Activated B cell treated with CpG ODN at 0.5 μM for 24 hours (primary cell): ENCODE measurements at regions not wholly inside any gene's neighbourhood (a gene's known extent, or its start where the extent isn't known, plus 50 kb on each side); places are given as distances from the start of the nearest gene placed in this dataset.

ENCODE experiments used
- ATAC-seq: fragments of 200-7000 bp; cut with Tn5 transposase; one replicate; pipeline ENCODE4 v1.10.0; 2021; ENCODE audit warnings: low read depth, mild to moderate bottlenecking, moderate library complexity
- CTCF ChIA-PET: fragments of 350-600 bp; sonication (Branson Sonifier 250); formaldehyde crosslinking; loops from one replicate; lab custom pipeline; 2021; ENCODE audit warnings: antibody characterized with exemption; lab: Charles Lee
- POLR2A ChIA-PET: fragments of 350-600 bp; sonication (Branson Sonifier 250); formaldehyde crosslinking; loops from one replicate; lab custom pipeline; 2021; ENCODE audit warnings: antibody characterized with exemption; lab: Charles Lee
- DNase-seq: peaks from one replicate; pipeline ENCODE4 v3.0.0; 2022
- H3K27ac Mint-ChIP-seq: one replicate; pipeline ENCODE4 v1.8.0; 2020; ENCODE audit warnings: mixed read lengths
- H3K27me3 Mint-ChIP-seq: one replicate; pipeline ENCODE4 v1.8.0; 2021; ENCODE audit warnings: mixed read lengths
- H3K36me3 Mint-ChIP-seq: one replicate; pipeline ENCODE4 v1.8.0; 2021; ENCODE audit warnings: low read depth, mixed read lengths
- H3K4me1 Mint-ChIP-seq: one replicate; pipeline ENCODE4 v1.8.0; 2021; ENCODE audit warnings: mixed read lengths
- H3K4me3 Mint-ChIP-seq: one replicate; pipeline ENCODE4 v1.8.0; 2020; ENCODE audit warnings: mild to moderate bottlenecking, mixed read lengths
- H3K9me3 Mint-ChIP-seq: one replicate; pipeline ENCODE4 v1.8.0; 2020; ENCODE audit warnings: mixed read lengths
- intact Hi-C: fragments of 100-400 bp; cut with micrococcal nuclease; formaldehyde crosslinking; loops from one replicate; pipeline ENCODE4 v1.15.1; 2024
- TF ChIP-seq, protein P1 (sequence below): fragments of 200-600 bp; IDR thresholded peaks from one replicate; pipeline ENCODE4 v1.8.0; 2022; ENCODE audit warnings: antibody characterized with exemption, mild to moderate bottlenecking

- CTCF ChIA-PET: no interaction called here
Observed at GRCh38 chr2:196487417-196487816, 152.1 kb upstream of the CCDC150 start.

GRCh38 chr2:196489371-196489770, 150.1 kb upstream of the CCDC150 start:
- CTCF ChIA-PET: no interaction called here
- TF ChIP-seq, protein P1, sequence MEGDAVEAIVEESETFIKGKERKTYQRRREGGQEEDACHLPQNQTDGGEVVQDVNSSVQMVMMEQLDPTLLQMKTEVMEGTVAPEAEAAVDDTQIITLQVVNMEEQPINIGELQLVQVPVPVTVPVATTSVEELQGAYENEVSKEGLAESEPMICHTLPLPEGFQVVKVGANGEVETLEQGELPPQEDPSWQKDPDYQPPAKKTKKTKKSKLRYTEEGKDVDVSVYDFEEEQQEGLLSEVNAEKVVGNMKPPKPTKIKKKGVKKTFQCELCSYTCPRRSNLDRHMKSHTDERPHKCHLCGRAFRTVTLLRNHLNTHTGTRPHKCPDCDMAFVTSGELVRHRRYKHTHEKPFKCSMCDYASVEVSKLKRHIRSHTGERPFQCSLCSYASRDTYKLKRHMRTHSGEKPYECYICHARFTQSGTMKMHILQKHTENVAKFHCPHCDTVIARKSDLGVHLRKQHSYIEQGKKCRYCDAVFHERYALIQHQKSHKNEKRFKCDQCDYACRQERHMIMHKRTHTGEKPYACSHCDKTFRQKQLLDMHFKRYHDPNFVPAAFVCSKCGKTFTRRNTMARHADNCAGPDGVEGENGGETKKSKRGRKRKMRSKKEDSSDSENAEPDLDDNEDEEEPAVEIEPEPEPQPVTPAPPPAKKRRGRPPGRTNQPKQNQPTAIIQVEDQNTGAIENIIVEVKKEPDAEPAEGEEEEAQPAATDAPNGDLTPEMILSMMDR: no peak
- POLR2A ChIA-PET: no interaction called here
- Mint-ChIP-seq H3K36me3 (no peaks in the 10 kb centered on the region), H3K4me3 (no peak overlapping the region), H3K27me3 (peaks cover 5% of the 10 kb centered on the region), H3K27ac (no peak overlapping the region), H3K9me3 (peaks cover 7% of the 10 kb centered on the region), H3K4me1 (no peaks in the 10 kb centered on the region)
- no peak for DNase-seq
- ATAC-seq: no peak
- intact Hi-C loops: no loop called here

More at GRCh38 chr2:196487417-196487816, 152.1 kb upstream of the CCDC150 start:
- no peak overlapping the region for H3K4me3 Mint-ChIP-seq
- intact Hi-C loops: no loop called here
- H3K4me1 Mint-ChIP-seq: no peaks in the 10 kb centered on the region
- no peak for DNase-seq
- no peaks in the 10 kb centered on the region for H3K36me3 Mint-ChIP-seq
- peaks cover 7% of the 10 kb centered on the region for H3K27me3 Mint-ChIP-seq
- H3K27ac Mint-ChIP-seq: no peak overlapping the region
- TF ChIP-seq, protein P1: no peak
- POLR2A ChIA-PET: no interaction called here
- no peaks in the 10 kb centered on the region for H3K9me3 Mint-ChIP-seq
- no peak for ATAC-seq

DNA sequence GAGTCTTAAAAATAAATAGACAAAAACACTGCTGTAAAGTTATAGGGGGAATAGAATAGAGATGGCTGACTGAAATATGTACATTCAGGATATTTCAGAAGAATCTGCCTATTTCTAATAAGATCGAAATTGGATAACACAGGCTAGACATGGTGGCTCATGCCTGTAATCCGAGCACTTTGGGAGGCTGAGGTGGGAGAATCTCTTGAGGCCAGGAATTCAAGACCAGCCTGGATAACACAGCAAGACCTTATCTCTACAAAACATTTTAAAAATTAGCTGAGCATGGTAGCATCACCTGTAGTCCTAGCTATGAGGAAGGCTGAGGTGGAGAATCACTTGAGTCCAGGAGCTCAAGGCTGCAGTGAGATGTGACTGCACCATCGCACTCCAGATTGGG, 146.6 kb upstream of the CCDC150 start:
- DNase-seq (no peak), ATAC-seq (no peak)
- H3K27ac Mint-ChIP-seq: no peak overlapping the region
- POLR2A ChIA-PET: no interaction called here
- H3K4me1 Mint-ChIP-seq: no peaks in the 10 kb centered on the region
- peaks cover 5% of the 10 kb centered on the region for H3K27me3 Mint-ChIP-seq
- peaks cover 8% of the 10 kb centered on the region for H3K9me3 Mint-ChIP-seq
- intact Hi-C loops: no loop called here
- TF ChIP-seq, protein P1: no peak
- CTCF ChIA-PET: no interaction called here
- no peak overlapping the region for H3K4me3 Mint-ChIP-seq
- H3K36me3 Mint-ChIP-seq: no peaks in the 10 kb centered on the region

DNA sequence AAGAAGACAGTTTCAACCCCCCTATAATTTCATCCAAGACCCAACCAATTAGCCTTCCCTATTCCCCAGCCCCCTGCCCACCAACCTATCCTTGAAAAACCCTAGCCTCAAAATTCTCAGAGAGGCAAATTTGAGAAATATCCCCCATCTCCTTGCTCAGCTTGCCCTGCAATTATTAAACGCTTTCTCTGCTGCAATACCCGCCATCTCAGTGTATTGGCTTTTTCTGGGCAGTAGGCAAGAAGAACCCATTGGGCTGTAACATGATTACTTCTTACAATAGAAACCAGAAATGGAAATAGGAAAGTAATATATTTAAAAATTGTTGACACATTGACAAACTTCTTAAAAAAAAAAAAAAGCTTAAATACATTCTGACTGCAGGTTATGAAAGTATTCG, 140.6 kb upstream of the CCDC150 start:
- CTCF ChIA-PET: interaction anchor here (0.5 kb wide), 1 partner anchor 425 kb away, joined by 4 read pairs; no protein-coding TSS in a partner anchor
- H3K27ac Mint-ChIP-seq: no peak overlapping the region
- TF ChIP-seq, protein P1: no peak
- no peaks in the 10 kb centered on the region for H3K4me1 Mint-ChIP-seq
- DNase-seq (no peak), ATAC-seq (no peak)
- peaks cover 11% of the 10 kb centered on the region for H3K9me3 Mint-ChIP-seq
- peaks cover 3% of the 10 kb centered on the region for H3K27me3 Mint-ChIP-seq
- no peaks in the 10 kb centered on the region for H3K36me3 Mint-ChIP-seq
- H3K4me3 Mint-ChIP-seq: no peak overlapping the region
- POLR2A ChIA-PET: no interaction called here
- intact Hi-C loops: no loop called here

- ATAC-seq: no peak
- Mint-ChIP-seq H3K9me3 (peaks cover 7% of the 10 kb centered on the region), H3K27me3 (peaks cover 7% of the 10 kb centered on the region), H3K36me3 (no peaks in the 10 kb centered on the region), H3K27ac (no peak overlapping the region), H3K4me3 (no peak overlapping the region), H3K4me1 (no peaks in the 10 kb centered on the region)
- ChIA-PET CTCF (no interaction called here), POLR2A (no interaction called here)
- DNase-seq: no peak
- intact Hi-C loops: no loop called here
- TF ChIP-seq, protein P1: no peak
Observed at GRCh38 chr2:196499686-196500085, 139.8 kb upstream of the CCDC150 start.
